Spleen (tissue), 11 donors: ENCODE measurements at regions not wholly inside any gene's neighbourhood (a gene's known extent, or its start where the extent isn't known, plus 50 kb on each side); places are given as distances from the start of the nearest gene placed in this dataset.

Source experiments
- DNase-seq: peaks from one replicate; pipeline ENCODE4 v3.0.0-alpha.2; 2020
- H3K27ac ChIP-seq, 8 donors: fragments of 200-600 bp; sonication (generic) in 7 of 8; 1 replicate in 4 of 8; 2 replicates in 4 of 8; pipeline versions ENCODE4 v1.5.0 to v1.8.0; 2016 to 2021; ENCODE audit warnings: inconsistent platforms in 4 of 8, mild to moderate bottlenecking in 4 of 8, moderate library complexity in 1 of 8
- H3K27me3 ChIP-seq, 7 donors: fragments of 200-600 bp; sonication (generic) in 6 of 7; replicated peaks in 1 of 7; 1 replicate in 4 of 7; 2 replicates in 3 of 7; pipeline versions ENCODE4 v1.5.0 to v1.8.0; 2016 to 2021; ENCODE audit warnings: inconsistent platforms in 3 of 7, mild to moderate bottlenecking in 1 of 7
- H3K36me3 ChIP-seq, 6 donors: fragments of 200-600 bp; sonication (generic) in 5 of 6; 1 replicate in 4 of 6; 2 replicates in 2 of 6; pipeline versions ENCODE4 v1.5.0 to v1.8.0; 2016 to 2021; ENCODE audit warnings: inconsistent platforms in 2 of 6
- H3K4me1 ChIP-seq, 6 donors: fragments of 200-600 bp; sonication (generic) in 5 of 6; 1 replicate in 3 of 6; 2 replicates in 3 of 6; pipeline versions ENCODE4 v1.5.0 to v1.8.0; 2016 to 2021; ENCODE audit warnings: inconsistent platforms in 3 of 6
- H3K4me3 ChIP-seq, 8 donors: fragments of 200-600 bp; sonication (generic) in 7 of 8; 1 replicate in 4 of 8; 2 replicates in 4 of 8; pipeline versions ENCODE4 v1.5.0 to v1.8.0; 2016 to 2021; ENCODE audit warnings: inconsistent platforms in 4 of 8, mild to moderate bottlenecking in 4 of 8, moderate library complexity in 2 of 8
- H3K9me3 ChIP-seq, 8 donors: fragments of 200-600 bp; sonication (generic) in 7 of 8; 1 replicate in 4 of 8; 2 replicates in 4 of 8; pipeline versions ENCODE4 v1.5.0 to v1.8.0; 2016 to 2021; ENCODE audit warnings: inconsistent platforms in 4 of 8
- CTCF ChIP-seq, 11 experiments: fragments of 200-600 bp in 7 of 11; fragments of 450-650 bp in 4 of 11; sonication (generic) in 4 of 11; IDR thresholded peaks in 8 of 11; conservative IDR thresholded peaks in 3 of 11; 1 replicate in 7 of 11; 2 replicates in 4 of 11; pipeline versions ENCODE4 v1.4.0 to v1.8.0; 2016 to 2021; ENCODE audit warnings: antibody characterized with exemption in 11 of 11, inconsistent platforms in 4 of 11, mild to moderate bottlenecking in 1 of 11
- POLR2A ChIP-seq, 3 donors: fragments of 450-650 bp; IDR thresholded peaks; one replicate each; pipeline ENCODE4 v1.5.1; 2017; ENCODE audit warnings: antibody characterized with exemption in 3 of 3, mild to moderate bottlenecking in 1 of 3
- POLR2AphosphoS5 ChIP-seq, 3 donors: sonication (generic); formaldehyde crosslinking; IDR thresholded peaks; one replicate each; pipeline ENCODE4 v1.5.1; 2017; ENCODE audit warnings: antibody characterized with exemption in 3 of 3
- WGBS, 5 donors: extraction: QIAGEN DNeasy Blood & Tissue Kit in 3 of 5; methylation state at CpG; one replicate each; pipeline versions ENCODE4 v1.1.5 to v1.1.7; 2013 to 2018; 5-methylcytosine and 5-hydroxymethylcytosine counted together
- intact Hi-C: fragments of 100-400 bp; cut with DNase I; formaldehyde crosslinking; loops from one replicate; pipeline ENCODE4 v1.15.0; 2023; ENCODE audit warnings: low total_unique reads
- donor health status: healthy with polysubstance abuse.
- donor health status: DM: no; HTN: no; CAD: no; lungs with moderate emphysema.
- donor health status: DM: no; HTN: no; CAD: no.
- donor health status: Bipolar disorder and iron deficiency.
- donor health status: healthy.
- donor health status: DM: no; HTN: no; CAD: no.
- donor health status: DM: yes; HTN: yes; CAD: no.

- TF ChIP-seq POLR2AphosphoS5 (IDR thresholded peaks at IDR 0.05) (no peak), CTCF (IDR thresholded peaks at IDR 0.05 in 8 of 11, conservative IDR thresholded peaks at IDR 0.05 in 3 of 11) (no peak), POLR2A (IDR thresholded peaks at IDR 0.05) (no peak)
- H3K27ac ChIP-seq, result no peak overlapping the region
- DNase-seq, result no peak
- intact Hi-C loops, result no loop called here
- no peaks in the 10 kb centered on the region for H3K4me1 ChIP-seq
- no peaks in the 10 kb centered on the region for H3K36me3 ChIP-seq
- H3K9me3 ChIP-seq, result peaks cover 0 to 5% (median under 1%) of the 10 kb centered on the region in 8 donors
- no peaks in the 10 kb centered on the region for H3K27me3 ChIP-seq
- H3K4me3 ChIP-seq, result no peak overlapping the region
Observed at GRCh38 chr18:29644276-29644675, 1398.3 kb downstream of the DSC3 start.

GRCh38 chr18:29629493-29630036, 1413.0 kb downstream of the DSC3 start:
- TF ChIP-seq POLR2A (IDR thresholded peaks at IDR 0.05) (no peak), POLR2AphosphoS5 (IDR thresholded peaks at IDR 0.05) (no peak), CTCF (IDR thresholded peaks at IDR 0.05 in 8 of 11, conservative IDR thresholded peaks at IDR 0.05 in 3 of 11) (no peak)
- no peaks in the 10 kb centered on the region for H3K27me3 ChIP-seq
- H3K9me3 ChIP-seq, result peaks cover 0 to 6% (median 0%) of the 10 kb centered on the region in 8 donors
- 67 to 74% (median 69%) methylated on average over 5 of the region's 5 CpGs for WGBS, 5 donors
- DNase-seq, result no peak
- intact Hi-C loops, result no loop called here
- H3K36me3 ChIP-seq, result no peaks in the 10 kb centered on the region
- no peak overlapping the region for H3K27ac ChIP-seq
- no peak overlapping the region for H3K4me3 ChIP-seq
- no peaks in the 10 kb centered on the region for H3K4me1 ChIP-seq

GRCh38 chr18:29626094-29626493, 1416.4 kb downstream of the DSC3 start:
- DNase-seq, result no peak
- Histone ChIP-seq H3K9me3 (peaks cover 0 to 6% (median 0%) of the 10 kb centered on the region in 8 donors), H3K4me1 (no peaks in the 10 kb centered on the region), H3K4me3 (no peak overlapping the region), H3K36me3 (no peaks in the 10 kb centered on the region), H3K27ac (no peak overlapping the region), H3K27me3 (no peaks in the 10 kb centered on the region)
- intact Hi-C loops, result no loop called here
- TF ChIP-seq POLR2A (IDR thresholded peaks at IDR 0.05), result no peak
- no peak for TF ChIP-seq POLR2AphosphoS5 (IDR thresholded peaks at IDR 0.05)
- TF ChIP-seq CTCF (IDR thresholded peaks at IDR 0.05 in 8 of 11, conservative IDR thresholded peaks at IDR 0.05 in 3 of 11), result no peak

- no peak overlapping the region for H3K27ac ChIP-seq
- H3K27me3 ChIP-seq, result no peaks in the 10 kb centered on the region
- TF ChIP-seq CTCF (IDR thresholded peaks at IDR 0.05 in 8 of 11, conservative IDR thresholded peaks at IDR 0.05 in 3 of 11) (no peak), POLR2AphosphoS5 (IDR thresholded peaks at IDR 0.05) (no peak), POLR2A (IDR thresholded peaks at IDR 0.05) (no peak)
- intact Hi-C loops, result no loop called here
- no peak overlapping the region for H3K4me3 ChIP-seq
- H3K36me3 ChIP-seq, result no peaks in the 10 kb centered on the region
- H3K9me3 ChIP-seq, result no peaks in the 10 kb centered on the region
- DNase-seq, result no peak
- no peaks in the 10 kb centered on the region for H3K4me1 ChIP-seq
Observed at GRCh38 chr18:29616867-29617266, 1425.7 kb downstream of the DSC3 start.
